T-cell (primary cell): ENCODE measurements at regions not wholly inside any gene's neighbourhood (a gene's known extent, or its start where the extent isn't known, plus 50 kb on each side); places are given as distances from the start of the nearest gene placed in this dataset.

ENCODE experiments used
- ATAC-seq, 4 experiments: fragments of 200-7000 bp in 3 of 4; fragments of 150-1000 bp in 1 of 4; cut with Tn5 transposase; replicated peaks in 1 of 4; 1 replicate in 3 of 4; 2 replicates in 1 of 4; pipeline ENCODE4 v1.10.0; 2021; ENCODE audit warnings: moderate library complexity in 3 of 4, mild to moderate bottlenecking in 2 of 4, moderate number of reproducible peaks in 1 of 4
- CTCF ChIA-PET, 2 donors: fragments of 300-600 bp; sonication (Branson Sonifier 250); formaldehyde crosslinking; loops; one replicate each; lab custom pipeline; 2022; ENCODE audit warnings: antibody characterized with exemption in 2 of 2; lab: Charles Lee
- POLR2A ChIA-PET, 2 donors: fragments of 300-600 bp; sonication (Branson Sonifier 250); formaldehyde crosslinking; loops; one replicate each; lab custom pipeline; 2022; ENCODE audit warnings: antibody characterized with exemption in 2 of 2; lab: Charles Lee
- DNase-seq, 35 experiments: peaks; one replicate each; pipeline versions ENCODE4 v3.0.0 to v3.0.0-alpha.2; 2013 to 2023
- H3K27ac ChIP-seq: one replicate; pipeline ENCODE4 v1.5.1; 2013; ENCODE audit warnings: low read length
- H3K27me3 ChIP-seq, 2 experiments: replicated peaks in 1 of 2; 1 replicate in 1 of 2; 2 replicates in 1 of 2; pipeline versions ENCODE4 v1.6.1 to v1.7.0; 2013; ENCODE audit warnings: low read length in 1 of 2, mixed read lengths in 1 of 2; ENCODE audit not compliant: control insufficient read depth in 2 of 2, insufficient read depth in 2 of 2; ENCODE audit errors: extremely low read depth in 1 of 2
- H3K36me3 ChIP-seq, 2 donors: 1 replicate in 1 of 2; 2 replicates in 1 of 2; pipeline versions ENCODE4 v1.6.1 to v1.7.0; 2013; ENCODE audit warnings: low read length in 1 of 2; ENCODE audit not compliant: control insufficient read depth in 2 of 2, insufficient read depth in 1 of 2; ENCODE audit errors: extremely low read depth in 1 of 2
- H3K4me1 ChIP-seq, 2 experiments: 1 replicate in 1 of 2; 2 replicates in 1 of 2; pipeline versions ENCODE4 v1.6.1 to v1.7.0; 2013; ENCODE audit warnings: low read length in 2 of 2, mixed read lengths in 1 of 2; ENCODE audit not compliant: insufficient read depth in 2 of 2, control insufficient read depth in 1 of 2; ENCODE audit errors: extremely low read depth in 1 of 2
- H3K4me3 ChIP-seq, 2 donors: 1 replicate in 1 of 2; 2 replicates in 1 of 2; pipeline versions ENCODE4 v1.5.1 to v1.7.0; 2013; ENCODE audit warnings: mild to moderate bottlenecking in 2 of 2, low read length in 1 of 2, moderate library complexity in 1 of 2; ENCODE audit not compliant: control insufficient read depth in 1 of 2; ENCODE audit errors: extremely low read depth in 1 of 2
- H3K9me3 ChIP-seq: 2 replicates; pipeline ENCODE4 v1.7.0; 2013
- H3K27ac Mint-ChIP-seq, 2 donors: one replicate each; pipeline ENCODE4 v1.8.0; 2020 to 2021; ENCODE audit warnings: mild to moderate bottlenecking in 2 of 2, mixed read lengths in 2 of 2
- H3K27me3 Mint-ChIP-seq, 2 donors: one replicate each; pipeline ENCODE4 v1.8.0; 2021 to 2022; ENCODE audit warnings: mixed read lengths in 2 of 2
- H3K36me3 Mint-ChIP-seq: one replicate; pipeline ENCODE4 v1.8.0; 2021; ENCODE audit warnings: mixed read lengths
- H3K4me1 Mint-ChIP-seq, 3 donors: one replicate each; pipeline ENCODE4 v1.8.0; 2020 to 2022; ENCODE audit warnings: mixed read lengths in 3 of 3, mild to moderate bottlenecking in 1 of 3
- H3K4me3 Mint-ChIP-seq, 3 donors: one replicate each; pipeline ENCODE4 v1.8.0; 2020 to 2022; ENCODE audit warnings: mild to moderate bottlenecking in 3 of 3, mixed read lengths in 3 of 3, moderate library complexity in 3 of 3
- H3K9me3 Mint-ChIP-seq, 3 donors: one replicate each; pipeline ENCODE4 v1.8.0; 2020 to 2022; ENCODE audit warnings: mixed read lengths in 3 of 3
- WGBS: methylation state at CpG from one replicate; pipeline ENCODE4 v1.1.5; 2013; ENCODE audit warnings: missing lambda C conversion rate; ENCODE audit not compliant: insufficient coverage; 5-methylcytosine and 5-hydroxymethylcytosine counted together

DNA sequence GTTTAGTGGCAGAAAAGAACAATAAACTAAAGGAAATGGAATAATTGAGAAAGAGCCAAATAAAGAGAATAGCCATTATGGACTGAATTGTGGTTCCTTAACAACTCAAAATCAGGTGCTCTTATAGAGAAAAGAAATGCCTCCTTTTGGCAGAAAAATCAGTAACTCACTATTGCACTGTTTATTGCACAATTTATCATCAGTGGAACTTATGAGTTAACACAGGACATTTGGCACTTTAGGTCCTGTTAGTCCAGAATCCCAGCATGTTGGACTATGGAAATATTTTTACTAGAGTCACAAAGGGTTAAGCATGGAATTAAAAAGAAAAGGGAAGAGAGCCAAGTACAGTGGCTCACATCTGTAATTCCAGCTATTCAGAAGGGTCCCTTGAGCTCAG, 53.8 kb upstream of the JMY start:
- H3K4me1 ChIP-seq, result no peaks in the 10 kb centered on the region
- no peak for ATAC-seq
- ChIA-PET CTCF (no interaction called here), POLR2A (interaction anchor here in 1 of 2 donors (0.6 kb wide), 1 partner anchor 96 kb away, joined by 7 read pairs; no protein-coding TSS in a partner anchor)
- H3K36me3 ChIP-seq, result no peaks in the 10 kb centered on the region
- H3K27ac ChIP-seq, result no peak overlapping the region
- no peaks in the 10 kb centered on the region for H3K9me3 Mint-ChIP-seq
- H3K4me3 ChIP-seq, result no peak overlapping the region
- H3K4me1 Mint-ChIP-seq, result no peaks in the 10 kb centered on the region
- no peak overlapping the region for H3K4me3 Mint-ChIP-seq
- H3K27me3 ChIP-seq, result no peaks in the 10 kb centered on the region
- no peak overlapping the region for H3K27ac Mint-ChIP-seq
- no peaks in the 10 kb centered on the region for H3K36me3 Mint-ChIP-seq
- DNase-seq, result no peak
- no peaks in the 10 kb centered on the region for H3K9me3 ChIP-seq
- H3K27me3 Mint-ChIP-seq, result no peaks in the 10 kb centered on the region

DNA sequence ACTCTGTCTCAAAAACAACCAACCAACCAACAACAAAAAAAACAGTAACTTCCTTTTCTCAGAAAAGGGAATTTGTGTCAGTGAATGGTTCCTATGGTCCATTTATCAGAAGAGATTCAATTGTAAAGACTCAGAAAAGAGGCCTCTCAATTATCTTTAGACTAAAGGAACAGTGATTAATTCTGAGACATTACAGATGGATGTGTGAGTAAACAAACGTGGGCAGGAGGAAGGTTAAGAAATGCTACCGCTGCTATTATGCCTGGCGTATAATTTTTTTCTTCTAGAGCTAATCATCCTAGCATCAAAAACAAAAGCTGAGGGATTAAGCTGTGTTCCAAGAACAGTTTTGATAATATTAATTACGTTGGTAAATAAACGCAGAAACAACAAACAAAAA, 52.9 kb upstream of the JMY start:
- ChIA-PET POLR2A (no interaction called here), CTCF (no interaction called here)

DNA sequence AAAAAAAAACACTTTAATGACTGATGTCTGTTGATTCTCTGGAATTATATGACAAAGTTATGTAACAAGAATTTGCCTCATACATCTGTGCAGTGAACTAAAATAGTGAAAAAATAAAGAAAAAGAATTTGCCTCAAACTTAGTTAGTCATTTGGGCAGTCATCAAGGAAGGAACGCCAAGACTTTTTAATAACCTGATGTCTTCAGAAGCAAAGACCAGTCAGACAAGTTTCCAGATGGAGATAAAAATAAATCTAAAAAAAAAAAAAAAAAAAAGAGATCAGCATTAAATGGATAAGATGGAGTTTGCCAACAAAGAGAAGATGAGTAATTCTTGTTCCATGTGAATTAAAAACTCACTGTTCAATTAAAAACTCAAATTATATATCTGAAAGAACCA, 52.3 kb upstream of the JMY start:
- WGBS, result no CpG with 5 or more reads among the region's 1 CpG
- H3K27me3 Mint-ChIP-seq, result no peaks in the 10 kb centered on the region
- H3K36me3 Mint-ChIP-seq, result no peaks in the 10 kb centered on the region
- H3K4me1 Mint-ChIP-seq, result no peaks in the 10 kb centered on the region
- no peaks in the 10 kb centered on the region for H3K9me3 ChIP-seq
- no peak overlapping the region for H3K4me3 Mint-ChIP-seq
- no peaks in the 10 kb centered on the region for H3K4me1 ChIP-seq
- no peaks in the 10 kb centered on the region for H3K27me3 ChIP-seq
- POLR2A ChIA-PET, result no interaction called here
- H3K9me3 Mint-ChIP-seq, result no peaks in the 10 kb centered on the region
- ATAC-seq (no peak), DNase-seq (no peak)
- no peaks in the 10 kb centered on the region for H3K36me3 ChIP-seq
- H3K27ac ChIP-seq, result no peak overlapping the region
- no peak overlapping the region for H3K4me3 ChIP-seq
- H3K27ac Mint-ChIP-seq, result no peak overlapping the region
- CTCF ChIA-PET, result no interaction called here

More for the DNA sequence above, 52.9 kb upstream of the JMY start:
- H3K9me3 ChIP-seq, result no peaks in the 10 kb centered on the region
- H3K27me3 Mint-ChIP-seq, result no peaks in the 10 kb centered on the region
- no peaks in the 10 kb centered on the region for H3K27me3 ChIP-seq
- DNase-seq (no peak), ATAC-seq (no peak)
- H3K36me3 Mint-ChIP-seq, result no peaks in the 10 kb centered on the region
- no peaks in the 10 kb centered on the region for H3K9me3 Mint-ChIP-seq
- no CpG with 5 or more reads among the region's 5 CpGs for WGBS
- H3K36me3 ChIP-seq, result no peaks in the 10 kb centered on the region
- H3K27ac Mint-ChIP-seq, result no peak overlapping the region
- no peaks in the 10 kb centered on the region for H3K4me1 Mint-ChIP-seq
- no peaks in the 10 kb centered on the region for H3K4me1 ChIP-seq
- H3K27ac ChIP-seq, result no peak overlapping the region
- H3K4me3 Mint-ChIP-seq, result no peak overlapping the region
- H3K4me3 ChIP-seq, result no peak overlapping the region

DNA sequence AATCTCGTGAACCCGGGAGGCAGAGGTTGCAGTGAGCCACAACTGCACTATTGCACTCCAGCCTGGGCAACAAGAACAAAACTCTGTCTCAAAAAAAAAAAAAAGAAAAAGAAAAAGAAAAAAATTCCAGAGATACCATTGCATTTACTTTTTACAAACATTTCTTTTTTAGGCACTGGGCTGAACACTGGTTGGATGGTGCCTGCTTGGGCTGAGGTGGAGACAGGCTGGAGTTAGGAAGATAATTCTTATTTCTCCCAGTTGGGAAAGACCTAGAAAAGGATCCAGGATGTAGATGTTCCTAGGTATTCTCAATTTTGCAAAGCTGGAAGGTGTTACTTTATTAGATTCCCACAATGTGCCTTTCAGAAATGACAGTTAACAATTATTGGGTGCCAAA, 49.9 kb upstream of the JMY start:
- Mint-ChIP-seq H3K4me1 (no peaks in the 10 kb centered on the region), H3K27me3 (no peaks in the 10 kb centered on the region), H3K9me3 (no peaks in the 10 kb centered on the region), H3K4me3 (no peak overlapping the region), H3K36me3 (no peaks in the 10 kb centered on the region), H3K27ac (no peak overlapping the region)
- WGBS, result no CpG with 5 or more reads among the region's 2 CpGs
- POLR2A ChIA-PET, result no interaction called here
- Histone ChIP-seq H3K4me3 (no peak overlapping the region), H3K36me3 (no peaks in the 10 kb centered on the region), H3K4me1 (no peaks in the 10 kb centered on the region), H3K27ac (no peak overlapping the region), H3K27me3 (no peaks in the 10 kb centered on the region), H3K9me3 (no peaks in the 10 kb centered on the region)
- no peak for ATAC-seq
- CTCF ChIA-PET, result no interaction called here
- no peak for DNase-seq
